ENCODE measurements at regions not wholly inside any gene's neighbourhood (a gene's known extent, or its start where the extent isn't known, plus 50 kb on each side); places are given as distances from the start of the nearest gene placed in this dataset.
"Not testable (repeated sequence)": the region's sequence is repeated elsewhere in the genome, so short reads cannot be mapped to it uniquely, and the experiment has no call there.

DNA sequence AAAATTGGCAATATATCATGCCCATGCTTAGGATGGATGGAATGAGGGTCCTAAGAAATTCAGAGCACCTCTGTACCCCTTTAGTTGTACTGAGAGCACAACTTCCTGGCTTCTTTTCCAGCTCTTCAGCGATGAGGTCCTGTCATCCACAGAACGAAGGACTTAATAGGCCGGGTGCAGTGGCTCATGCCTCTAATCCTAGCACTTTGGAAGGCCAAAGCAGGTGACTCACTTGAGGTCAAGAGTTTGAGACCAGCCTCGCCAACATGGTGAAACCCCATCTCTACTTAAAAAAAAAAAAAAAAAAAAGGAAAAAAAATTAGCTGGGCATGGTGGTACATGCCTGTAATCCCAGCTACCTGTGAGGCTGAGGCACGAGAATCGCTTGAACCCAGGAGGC, 125.3 kb upstream of the BMAL1 start:
- TF ChIP-seq POLR2AphosphoS5 (IDR thresholded peaks at IDR 0.05; ENCODE audit: low read depth), result no peak
- TF ChIP-seq, protein P1, sequence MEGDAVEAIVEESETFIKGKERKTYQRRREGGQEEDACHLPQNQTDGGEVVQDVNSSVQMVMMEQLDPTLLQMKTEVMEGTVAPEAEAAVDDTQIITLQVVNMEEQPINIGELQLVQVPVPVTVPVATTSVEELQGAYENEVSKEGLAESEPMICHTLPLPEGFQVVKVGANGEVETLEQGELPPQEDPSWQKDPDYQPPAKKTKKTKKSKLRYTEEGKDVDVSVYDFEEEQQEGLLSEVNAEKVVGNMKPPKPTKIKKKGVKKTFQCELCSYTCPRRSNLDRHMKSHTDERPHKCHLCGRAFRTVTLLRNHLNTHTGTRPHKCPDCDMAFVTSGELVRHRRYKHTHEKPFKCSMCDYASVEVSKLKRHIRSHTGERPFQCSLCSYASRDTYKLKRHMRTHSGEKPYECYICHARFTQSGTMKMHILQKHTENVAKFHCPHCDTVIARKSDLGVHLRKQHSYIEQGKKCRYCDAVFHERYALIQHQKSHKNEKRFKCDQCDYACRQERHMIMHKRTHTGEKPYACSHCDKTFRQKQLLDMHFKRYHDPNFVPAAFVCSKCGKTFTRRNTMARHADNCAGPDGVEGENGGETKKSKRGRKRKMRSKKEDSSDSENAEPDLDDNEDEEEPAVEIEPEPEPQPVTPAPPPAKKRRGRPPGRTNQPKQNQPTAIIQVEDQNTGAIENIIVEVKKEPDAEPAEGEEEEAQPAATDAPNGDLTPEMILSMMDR (IDR thresholded peaks at IDR 0.05; ENCODE audit: insufficient read depth, low read length), result no peak
- TF ChIP-seq, protein P2, sequence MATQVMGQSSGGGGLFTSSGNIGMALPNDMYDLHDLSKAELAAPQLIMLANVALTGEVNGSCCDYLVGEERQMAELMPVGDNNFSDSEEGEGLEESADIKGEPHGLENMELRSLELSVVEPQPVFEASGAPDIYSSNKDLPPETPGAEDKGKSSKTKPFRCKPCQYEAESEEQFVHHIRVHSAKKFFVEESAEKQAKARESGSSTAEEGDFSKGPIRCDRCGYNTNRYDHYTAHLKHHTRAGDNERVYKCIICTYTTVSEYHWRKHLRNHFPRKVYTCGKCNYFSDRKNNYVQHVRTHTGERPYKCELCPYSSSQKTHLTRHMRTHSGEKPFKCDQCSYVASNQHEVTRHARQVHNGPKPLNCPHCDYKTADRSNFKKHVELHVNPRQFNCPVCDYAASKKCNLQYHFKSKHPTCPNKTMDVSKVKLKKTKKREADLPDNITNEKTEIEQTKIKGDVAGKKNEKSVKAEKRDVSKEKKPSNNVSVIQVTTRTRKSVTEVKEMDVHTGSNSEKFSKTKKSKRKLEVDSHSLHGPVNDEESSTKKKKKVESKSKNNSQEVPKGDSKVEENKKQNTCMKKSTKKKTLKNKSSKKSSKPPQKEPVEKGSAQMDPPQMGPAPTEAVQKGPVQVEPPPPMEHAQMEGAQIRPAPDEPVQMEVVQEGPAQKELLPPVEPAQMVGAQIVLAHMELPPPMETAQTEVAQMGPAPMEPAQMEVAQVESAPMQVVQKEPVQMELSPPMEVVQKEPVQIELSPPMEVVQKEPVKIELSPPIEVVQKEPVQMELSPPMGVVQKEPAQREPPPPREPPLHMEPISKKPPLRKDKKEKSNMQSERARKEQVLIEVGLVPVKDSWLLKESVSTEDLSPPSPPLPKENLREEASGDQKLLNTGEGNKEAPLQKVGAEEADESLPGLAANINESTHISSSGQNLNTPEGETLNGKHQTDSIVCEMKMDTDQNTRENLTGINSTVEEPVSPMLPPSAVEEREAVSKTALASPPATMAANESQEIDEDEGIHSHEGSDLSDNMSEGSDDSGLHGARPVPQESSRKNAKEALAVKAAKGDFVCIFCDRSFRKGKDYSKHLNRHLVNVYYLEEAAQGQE (IDR thresholded peaks at IDR 0.05; ENCODE audit: insufficient replicate concordance, low read depth), result no peak
- no peak for TF ChIP-seq SPI1 (IDR thresholded peaks at IDR 0.05; ENCODE audit: borderline replicate concordance, low read depth)
- no peak for TF ChIP-seq GABPA (IDR thresholded peaks at IDR 0.05; ENCODE audit: low read depth)
- H3K27me3 ChIP-seq (ENCODE audit: insufficient read depth, poor library complexity, severe bottlenecking), result no peaks in the 10 kb centered on the region

DNA sequence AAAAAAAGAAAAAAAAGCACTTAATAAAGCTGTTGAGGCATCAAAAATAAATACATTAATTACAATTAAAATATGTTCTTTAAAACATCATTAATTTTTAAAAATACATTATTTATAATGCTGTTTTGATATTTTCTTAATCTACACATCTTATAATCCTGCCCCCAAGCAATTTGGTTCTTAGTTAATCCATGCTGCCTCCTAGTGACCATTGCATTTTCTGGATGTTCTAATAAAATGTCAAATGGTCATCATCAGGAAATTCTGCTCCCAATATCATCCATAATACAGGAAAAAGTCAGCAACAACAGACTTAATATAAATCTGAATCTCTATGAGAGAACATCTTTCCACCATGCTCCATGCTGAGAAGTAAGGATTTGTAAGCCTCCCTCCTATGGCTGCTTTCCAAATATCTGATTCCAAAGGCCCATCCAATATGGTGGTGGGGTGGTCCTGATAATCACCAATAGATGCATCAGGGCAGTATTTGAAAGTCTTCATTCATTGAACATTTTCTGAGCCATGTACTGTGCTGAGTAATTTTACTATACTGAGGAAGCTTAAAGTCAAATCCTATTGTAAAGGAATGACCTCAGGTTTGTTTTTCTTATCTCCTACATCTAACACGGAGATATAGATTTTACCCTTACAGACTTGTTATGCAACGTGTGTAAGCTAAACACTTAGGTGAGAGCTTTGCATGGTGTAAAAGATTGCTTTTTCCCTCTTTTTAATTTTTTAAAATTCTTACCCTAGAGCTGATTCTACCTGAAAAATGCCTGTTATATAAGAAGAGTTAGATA, 124.7 kb upstream of the BMAL1 start:
- Histone ChIP-seq H3K27me3 (ENCODE audit: insufficient read depth, poor library complexity, severe bottlenecking) (no peaks in the 10 kb centered on the region), H3K27ac (replicated peaks) (no peak overlapping the region), H3K4me3 (replicated peaks; ENCODE audit: insufficient read depth, low read length) (no peak overlapping the region)
- TF ChIP-seq, protein P1 (IDR thresholded peaks at IDR 0.05; ENCODE audit: insufficient read depth, low read length), result no peak
- no peak for TF ChIP-seq POLR2AphosphoS5 (IDR thresholded peaks at IDR 0.05; ENCODE audit: low read depth)
- TF ChIP-seq GABPA (IDR thresholded peaks at IDR 0.05; ENCODE audit: low read depth), result no peak
- TF ChIP-seq SPI1 (IDR thresholded peaks at IDR 0.05; ENCODE audit: borderline replicate concordance, low read depth), result no peak
- TF ChIP-seq, protein P2 (IDR thresholded peaks at IDR 0.05; ENCODE audit: insufficient replicate concordance, low read depth), result no peak
- DNase-seq (ENCODE audit: low read depth in 1 of 2, low spot score in 1 of 2), result no peak

More for the DNA sequence above, 125.3 kb upstream of the BMAL1 start:
- H3K27ac ChIP-seq (replicated peaks), result no peak overlapping the region
- no peak for DNase-seq (ENCODE audit: low read depth in 1 of 2, low spot score in 1 of 2)
- no peak overlapping the region for H3K4me3 ChIP-seq (replicated peaks; ENCODE audit: insufficient read depth, low read length)

DNA sequence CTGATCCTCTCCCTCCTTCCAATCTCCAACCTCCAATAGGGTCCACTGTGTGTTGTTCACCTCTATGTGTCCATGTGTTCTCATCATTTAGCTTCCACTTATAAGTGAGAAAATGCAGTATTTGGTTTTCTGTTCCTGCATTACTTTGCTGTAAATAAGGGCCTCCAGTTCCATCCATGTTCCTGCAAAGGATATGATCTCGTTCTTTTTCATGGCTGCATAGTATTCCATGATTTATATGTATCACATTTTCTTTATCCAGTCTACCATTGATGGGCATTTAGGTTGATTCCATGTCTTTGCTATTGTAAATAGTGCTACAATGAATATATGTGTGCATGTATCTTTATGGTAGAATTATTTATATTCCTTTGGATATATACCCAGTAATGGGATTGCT, 123.2 kb upstream of the BMAL1 start:
- H3K27me3 ChIP-seq (ENCODE audit: insufficient read depth, poor library complexity, severe bottlenecking); H3K4me3 ChIP-seq (replicated peaks; ENCODE audit: insufficient read depth, low read length); DNase-seq (ENCODE audit: low read depth in 1 of 2, low spot score in 1 of 2); H3K27ac ChIP-seq (replicated peaks): not testable (repeated sequence)

DNA sequence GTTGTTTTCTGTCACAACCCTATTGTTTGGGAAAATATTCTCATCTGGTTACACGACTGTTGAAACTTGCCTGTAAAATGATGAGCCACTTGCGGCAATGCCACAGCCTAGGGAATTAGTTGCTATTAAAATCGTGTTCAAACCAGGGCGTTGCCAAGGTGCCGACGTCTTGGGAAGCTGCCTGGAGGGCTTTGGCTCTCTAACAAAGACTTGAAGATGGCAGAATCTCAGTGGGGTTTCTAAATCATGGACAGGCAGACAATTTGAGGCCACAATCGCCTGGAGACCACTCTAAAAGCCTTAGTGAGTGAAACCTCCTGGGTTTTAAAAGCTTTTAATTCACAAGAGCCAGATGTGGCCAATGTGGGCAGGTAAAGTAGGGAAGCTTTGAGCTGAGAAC, 117.2 kb upstream of the BMAL1 start:
- no peak overlapping the region for H3K4me3 ChIP-seq (replicated peaks; ENCODE audit: insufficient read depth, low read length)
- DNase-seq (ENCODE audit: low read depth in 1 of 2, low spot score in 1 of 2), result no peak
- H3K27me3 ChIP-seq (ENCODE audit: insufficient read depth, poor library complexity, severe bottlenecking), result no peaks in the 10 kb centered on the region
- TF ChIP-seq GABPA (IDR thresholded peaks at IDR 0.05; ENCODE audit: low read depth) (no peak), POLR2AphosphoS5 (IDR thresholded peaks at IDR 0.05; ENCODE audit: low read depth) (no peak), SPI1 (IDR thresholded peaks at IDR 0.05; ENCODE audit: borderline replicate concordance, low read depth) (no peak)
- TF ChIP-seq, protein P1 (IDR thresholded peaks at IDR 0.05; ENCODE audit: insufficient read depth, low read length), result no peak
- TF ChIP-seq, protein P2 (IDR thresholded peaks at IDR 0.05; ENCODE audit: insufficient replicate concordance, low read depth), result no peak
- H3K27ac ChIP-seq (replicated peaks), result no peak overlapping the region

Measured in HL-60 (cell line).